Ascending aorta (tissue), 2 donors: ENCODE measurements at regions not wholly inside any gene's neighbourhood (a gene's known extent, or its start where the extent isn't known, plus 50 kb on each side); places are given as distances from the start of the nearest gene placed in this dataset.

ENCODE experiments used
- DNase-seq, 2 donors: peaks; one replicate each; pipeline ENCODE4 v3.0.0-alpha.2; 2019; ENCODE audit warnings: low spot score in 2 of 2
- H3K27ac ChIP-seq, 2 donors: fragments of 200-600 bp; sonication (generic); one replicate each; pipeline ENCODE4 v1.5.1; 2016 to 2017; ENCODE audit warnings: mild to moderate bottlenecking in 1 of 2
- H3K27me3 ChIP-seq: fragments of 200-600 bp; sonication (generic); one replicate; pipeline ENCODE4 v1.5.1; 2017
- H3K36me3 ChIP-seq, 2 donors: fragments of 200-600 bp; sonication (generic); one replicate each; pipeline ENCODE4 v1.5.1; 2016
- H3K4me1 ChIP-seq, 2 donors: fragments of 200-600 bp; sonication (generic); one replicate each; pipeline ENCODE4 v1.5.1; 2016 to 2017; ENCODE audit warnings: mild to moderate bottlenecking in 1 of 2
- H3K4me3 ChIP-seq, 2 donors: fragments of 200-600 bp; sonication (generic); one replicate each; pipeline ENCODE4 v1.5.1; 2016 to 2017; ENCODE audit warnings: mild to moderate bottlenecking in 1 of 2
- H3K9me3 ChIP-seq, 2 donors: fragments of 200-600 bp; sonication (generic); one replicate each; pipeline ENCODE4 v1.5.1; 2016
- CTCF ChIP-seq, 3 experiments: fragments of 200-600 bp in 2 of 3; fragments of 450-650 bp in 1 of 3; sonication (generic) in 2 of 3; IDR thresholded peaks; one replicate each; pipeline ENCODE4 v1.5.1; 2016 to 2019; ENCODE audit warnings: antibody characterized with exemption in 3 of 3, mild to moderate bottlenecking in 1 of 3, moderate library complexity in 1 of 3
- intact Hi-C: fragments of 100-400 bp; cut with DNase I; formaldehyde crosslinking; loops from one replicate; pipeline ENCODE4 v1.15.1; 2023

GRCh38 chr10:29830531-29831512 lies 196.1 kb upstream of the SVIL start:
- no peak for DNase-seq
- H3K27ac ChIP-seq: no peak overlapping the region
- TF ChIP-seq CTCF (IDR thresholded peaks at IDR 0.05): no peak
- no peak overlapping the region for H3K4me3 ChIP-seq
- H3K4me1 ChIP-seq: peaks cover 0 to 3% of the 10 kb centered on the region in 2 donors
- H3K9me3 ChIP-seq: peaks cover 0 to 8% of the 10 kb centered on the region in 2 donors
- no peaks in the 10 kb centered on the region for H3K27me3 ChIP-seq
- intact Hi-C loops: no loop called here
- H3K36me3 ChIP-seq: no peaks in the 10 kb centered on the region

DNA sequence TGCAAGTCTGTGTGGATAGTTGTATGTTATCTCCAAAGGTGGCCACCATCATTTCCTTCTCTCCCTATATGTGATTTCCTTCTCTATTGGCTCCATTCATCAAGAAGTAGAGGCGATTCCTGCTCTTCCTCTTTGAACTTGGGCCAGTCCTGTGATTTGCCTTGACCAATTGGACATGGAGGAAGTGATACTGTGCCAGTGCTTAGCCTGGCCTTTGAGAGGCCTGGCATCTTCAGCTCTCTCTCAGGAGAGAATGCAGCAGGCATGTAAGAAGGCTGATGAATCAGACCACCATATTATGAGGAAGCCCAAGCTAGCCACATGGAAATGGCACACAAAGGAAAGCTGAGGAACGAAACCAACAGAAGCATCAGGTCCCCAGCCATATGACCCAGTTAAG lies 195.0 kb upstream of the SVIL start:
- Histone ChIP-seq H3K27ac (no peak overlapping the region), H3K27me3 (no peaks in the 10 kb centered on the region), H3K9me3 (peaks cover 0 to 8% of the 10 kb centered on the region in 2 donors), H3K4me3 (no peak overlapping the region), H3K4me1 (peaks cover 0 to 3% of the 10 kb centered on the region in 2 donors), H3K36me3 (no peaks in the 10 kb centered on the region)
- intact Hi-C loops: no loop called here
- TF ChIP-seq CTCF (IDR thresholded peaks at IDR 0.05): no peak
- no peak for DNase-seq

GRCh38 chr10:29828956-29829355 lies 194.2 kb upstream of the SVIL start:
- peak overlapping the region; percentile 12 to 30 for H3K27ac ChIP-seq
- TF ChIP-seq CTCF (IDR thresholded peaks at IDR 0.05): no peak
- DNase-seq: no peak

GRCh38 chr10:29828440-29828894 lies 193.7 kb upstream of the SVIL start:
- Histone ChIP-seq H3K9me3 (peaks cover 0 to 8% of the 10 kb centered on the region in 2 donors), H3K4me1 (peaks cover 0 to 3% of the 10 kb centered on the region in 2 donors), H3K4me3 (no peak overlapping the region), H3K36me3 (no peaks in the 10 kb centered on the region), H3K27ac (peak overlapping the region; percentile 12 to 30), H3K27me3 (no peaks in the 10 kb centered on the region)
- intact Hi-C loops: no loop called here
- DNase-seq: no peak
- TF ChIP-seq CTCF (IDR thresholded peaks at IDR 0.05): no peak

More at GRCh38 chr10:29828956-29829355, 194.2 kb upstream of the SVIL start:
- no peaks in the 10 kb centered on the region for H3K36me3 ChIP-seq
- no peaks in the 10 kb centered on the region for H3K27me3 ChIP-seq
- intact Hi-C loops: no loop called here
- H3K4me3 ChIP-seq: no peak overlapping the region
- H3K4me1 ChIP-seq: peaks cover 0 to 3% of the 10 kb centered on the region in 2 donors
- H3K9me3 ChIP-seq: peaks cover 0 to 8% of the 10 kb centered on the region in 2 donors

GRCh38 chr10:29827512-29827911 lies 192.7 kb upstream of the SVIL start:
- Histone ChIP-seq H3K4me1 (peaks cover 0 to 3% of the 10 kb centered on the region in 2 donors), H3K36me3 (no peaks in the 10 kb centered on the region), H3K27ac (no peak overlapping the region), H3K4me3 (no peak overlapping the region), H3K27me3 (no peaks in the 10 kb centered on the region), H3K9me3 (peaks cover 0 to 8% of the 10 kb centered on the region in 2 donors)
- intact Hi-C loops: no loop called here
- TF ChIP-seq CTCF (IDR thresholded peaks at IDR 0.05): no peak
- no peak for DNase-seq
